22Rv1 (cell line): ENCODE measurements at regions not wholly inside any gene's neighbourhood (a gene's known extent, or its start where the extent isn't known, plus 50 kb on each side); places are given as distances from the start of the nearest gene placed in this dataset.
"Not testable (repeated sequence)": the region's sequence is repeated elsewhere in the genome, so short reads cannot be mapped to it uniquely, and the experiment has no call there.

Experiments used
- H3K27ac ChIP-seq: fragments of 450-650 bp; 2 replicates; pipeline ENCODE4 v1.5.1; 2017
- ZFX ChIP-seq: fragments of 450-650 bp; IDR thresholded peaks from 2 replicates; pipeline ENCODE4 v1.6.1; 2017; ENCODE audit warnings: antibody characterized with exemption, borderline replicate concordance
- TF ChIP-seq, protein P1 (sequence below): fragments of 450-650 bp; IDR thresholded peaks from 2 replicates; pipeline ENCODE4 v1.5.1; 2017; ENCODE audit warnings: mild to moderate bottlenecking

GRCh38 chrX:750263-750662 lies 119.7 kb downstream of the SHOX start:
- TF ChIP-seq, protein P1, sequence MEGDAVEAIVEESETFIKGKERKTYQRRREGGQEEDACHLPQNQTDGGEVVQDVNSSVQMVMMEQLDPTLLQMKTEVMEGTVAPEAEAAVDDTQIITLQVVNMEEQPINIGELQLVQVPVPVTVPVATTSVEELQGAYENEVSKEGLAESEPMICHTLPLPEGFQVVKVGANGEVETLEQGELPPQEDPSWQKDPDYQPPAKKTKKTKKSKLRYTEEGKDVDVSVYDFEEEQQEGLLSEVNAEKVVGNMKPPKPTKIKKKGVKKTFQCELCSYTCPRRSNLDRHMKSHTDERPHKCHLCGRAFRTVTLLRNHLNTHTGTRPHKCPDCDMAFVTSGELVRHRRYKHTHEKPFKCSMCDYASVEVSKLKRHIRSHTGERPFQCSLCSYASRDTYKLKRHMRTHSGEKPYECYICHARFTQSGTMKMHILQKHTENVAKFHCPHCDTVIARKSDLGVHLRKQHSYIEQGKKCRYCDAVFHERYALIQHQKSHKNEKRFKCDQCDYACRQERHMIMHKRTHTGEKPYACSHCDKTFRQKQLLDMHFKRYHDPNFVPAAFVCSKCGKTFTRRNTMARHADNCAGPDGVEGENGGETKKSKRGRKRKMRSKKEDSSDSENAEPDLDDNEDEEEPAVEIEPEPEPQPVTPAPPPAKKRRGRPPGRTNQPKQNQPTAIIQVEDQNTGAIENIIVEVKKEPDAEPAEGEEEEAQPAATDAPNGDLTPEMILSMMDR, result no peak
- TF ChIP-seq ZFX, result no peak
- H3K27ac ChIP-seq, result no peak overlapping the region

DNA sequence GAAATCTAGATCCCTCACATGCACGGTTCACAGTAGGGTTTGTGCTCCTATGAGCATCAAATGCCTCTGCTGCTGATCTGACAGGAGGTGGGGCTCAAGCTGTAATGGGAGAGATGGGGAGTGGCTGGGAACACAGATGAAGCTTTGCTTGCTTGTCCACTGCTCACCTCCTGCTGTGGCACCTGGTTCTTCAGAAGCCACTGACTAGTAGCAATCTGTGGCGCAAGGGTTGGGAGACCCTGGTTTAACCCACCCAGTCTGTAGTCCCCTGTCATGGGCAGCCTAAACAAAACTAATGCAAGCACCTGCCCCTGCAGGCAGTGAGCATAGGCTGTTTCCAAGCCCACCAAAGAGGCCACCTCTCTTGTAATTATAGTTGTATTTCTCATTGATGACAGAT lies 116.6 kb downstream of the SHOX start:
- TF ChIP-seq, protein P1, result no peak
- no peak for TF ChIP-seq ZFX
- no peak overlapping the region for H3K27ac ChIP-seq

DNA sequence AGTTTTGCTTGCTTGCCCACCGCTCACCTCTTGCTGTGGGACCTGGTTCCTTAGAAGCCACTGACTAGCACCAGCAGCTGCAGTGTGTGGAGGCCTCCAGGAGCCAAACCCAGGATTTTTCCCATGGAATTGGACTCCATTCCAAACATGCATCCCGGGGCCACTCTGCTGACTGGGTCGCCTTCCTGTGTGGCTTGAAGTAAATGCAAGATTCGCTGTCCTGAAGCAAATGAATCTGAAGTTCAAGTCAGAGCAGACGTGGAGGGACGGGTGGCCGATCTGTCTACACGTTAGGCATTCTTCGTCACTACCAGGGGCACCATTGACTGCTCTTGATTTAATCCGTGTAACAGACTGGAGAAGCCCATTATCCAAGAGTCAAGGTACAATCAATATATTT lies 109.0 kb downstream of the SHOX start:
- no peak overlapping the region for H3K27ac ChIP-seq
- TF ChIP-seq ZFX, result no peak
- TF ChIP-seq, protein P1, result no peak

DNA sequence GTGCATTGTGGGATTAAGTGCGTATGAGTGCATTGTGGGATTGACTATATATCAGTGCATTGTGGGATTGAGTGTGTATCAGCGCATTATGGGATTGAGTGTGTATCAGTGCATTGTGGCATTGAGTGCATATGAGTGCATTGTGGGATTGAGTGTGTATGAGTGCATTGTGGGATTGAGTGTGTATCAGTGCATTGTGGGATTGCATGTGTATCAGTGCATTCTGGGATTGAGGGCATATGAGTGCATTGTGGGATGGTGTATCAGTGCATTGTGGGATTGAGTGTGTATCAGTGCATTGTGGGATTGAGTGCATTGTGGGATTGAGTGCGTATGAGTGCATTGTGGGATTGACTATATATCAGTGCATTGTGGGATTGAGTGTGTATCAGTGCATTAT lies 106.4 kb downstream of the SHOX start:
- not testable (repeated sequence) for H3K27ac ChIP-seq

DNA sequence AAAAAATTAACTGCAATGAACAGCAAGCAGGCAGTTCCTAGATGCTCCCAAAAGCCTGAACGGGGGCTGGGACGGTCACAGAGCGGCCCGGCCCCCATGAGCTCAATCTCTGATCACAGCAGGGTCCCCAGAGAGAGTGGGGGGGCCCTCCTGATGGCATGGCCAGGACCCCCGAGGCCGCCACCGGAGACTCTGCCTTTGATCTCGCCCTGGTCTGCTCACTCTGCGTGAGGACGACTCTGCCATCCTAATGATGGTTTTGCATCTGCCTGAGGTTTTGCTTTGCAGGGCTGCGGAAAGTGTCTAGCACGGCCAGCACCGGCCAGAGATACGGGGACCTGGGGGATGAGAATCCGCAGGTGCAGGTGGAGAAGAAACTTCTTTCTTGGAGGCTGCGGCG lies 103.8 kb downstream of the SHOX start:
- TF ChIP-seq, protein P1, result no peak
- no peak for TF ChIP-seq ZFX
- no peak overlapping the region for H3K27ac ChIP-seq

DNA sequence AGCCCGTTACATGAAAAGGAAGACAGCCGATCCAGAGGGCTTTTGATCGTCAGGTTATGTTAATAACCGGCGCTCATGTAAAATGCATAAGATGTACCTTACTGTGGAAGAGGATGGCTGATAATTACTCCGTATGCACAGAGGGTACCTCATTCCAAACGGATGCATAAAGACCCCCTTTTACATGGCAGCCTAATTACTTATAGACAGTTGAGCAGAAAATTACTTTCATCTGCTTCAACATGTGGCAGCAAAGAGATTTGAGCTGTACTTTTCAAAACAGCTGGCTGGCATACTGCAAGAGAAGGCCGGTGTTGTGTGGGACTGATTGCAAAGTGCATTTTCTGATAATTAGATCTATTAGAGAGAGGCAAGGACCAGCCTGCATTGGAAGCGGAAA lies 103.4 kb downstream of the SHOX start:
- no peak for TF ChIP-seq ZFX
- TF ChIP-seq, protein P1, result no peak
- H3K27ac ChIP-seq, result no peak overlapping the region

DNA sequence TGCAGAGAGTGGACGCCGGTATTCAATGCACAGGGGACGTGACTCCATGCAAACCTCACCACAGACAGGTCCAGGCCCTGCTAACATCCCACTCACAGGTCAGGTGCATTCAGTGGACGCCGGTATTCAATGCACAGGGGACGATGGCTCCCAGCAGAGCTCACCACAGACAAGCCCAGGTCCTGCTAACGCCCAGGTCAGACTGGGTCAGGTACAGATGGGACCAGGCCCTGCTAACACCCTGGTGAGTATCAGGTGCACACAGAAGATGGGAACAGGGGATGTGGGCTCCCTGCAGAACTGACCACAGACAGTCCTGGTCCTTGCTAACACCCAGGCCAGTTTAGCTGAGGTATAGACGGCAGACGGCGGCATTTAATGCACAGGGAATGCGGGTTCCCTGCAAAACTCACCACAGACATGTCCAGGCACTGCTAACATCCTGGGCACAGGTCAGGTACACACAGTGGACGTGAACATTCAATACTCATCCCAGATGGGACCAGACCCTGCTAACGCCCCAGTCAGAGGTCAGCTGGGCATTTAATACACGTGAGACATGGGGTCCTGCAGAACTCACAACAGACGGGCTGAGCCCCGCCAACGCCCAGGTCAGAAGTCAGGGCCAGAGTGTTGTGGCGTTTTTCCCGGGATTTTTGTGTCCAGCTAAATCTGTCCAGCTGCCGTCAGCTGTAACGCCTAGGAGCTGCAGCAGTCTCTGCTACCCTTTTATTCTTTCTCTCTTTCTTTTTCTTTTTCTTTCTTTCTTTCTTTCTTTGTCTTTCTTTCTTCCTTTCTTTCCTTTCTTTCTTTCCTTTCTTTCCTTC lies 99.2 kb downstream of the SHOX start:
- TF ChIP-seq ZFX, result no peak
- TF ChIP-seq, protein P1, result no peak

DNA sequence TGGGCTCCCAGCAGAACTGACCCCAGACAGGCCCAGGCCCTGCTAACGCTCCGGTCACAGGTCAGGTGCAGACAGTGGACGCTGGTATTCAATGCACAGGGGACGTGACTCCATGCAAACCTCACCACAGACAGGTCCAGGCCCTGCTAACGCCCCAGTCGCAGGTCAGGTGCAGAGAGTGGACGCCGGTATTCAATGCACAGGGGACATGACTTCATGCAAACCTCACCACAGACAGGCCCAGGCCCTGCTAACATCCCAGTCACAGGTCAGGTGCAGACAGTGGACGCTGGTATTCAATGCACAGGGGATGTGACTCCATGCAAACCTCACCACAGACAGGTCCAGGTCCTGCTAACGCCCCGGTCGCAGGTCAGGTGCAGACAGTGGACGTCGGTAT lies 98.5 kb downstream of the SHOX start:
- H3K27ac ChIP-seq, result not testable (repeated sequence)

More for the DNA sequence above, 99.2 kb downstream of the SHOX start:
- H3K27ac ChIP-seq, result no peak overlapping the region

GRCh38 chrX:728639-729038 lies 98.0 kb downstream of the SHOX start:
- H3K27ac ChIP-seq, result not testable (repeated sequence)
